Stimulated activated CD8-positive, alpha-beta memory T cell treated with anti-CD3 and anti-CD28 coated beads, Interleukin-12 subunit alpha, Interleukin-12 subunit beta, amount 100 ng/mL, for 24 hours (primary cell): ENCODE measurements at regions not wholly inside any gene's neighbourhood (a gene's known extent, or its start where the extent isn't known, plus 50 kb on each side); places are given as distances from the start of the nearest gene placed in this dataset.
"Not testable (repeated sequence)": the region's sequence is repeated elsewhere in the genome, so short reads cannot be mapped to it uniquely, and the experiment has no call there.

Source experiments
- DNase-seq: peaks from one replicate; pipeline ENCODE4 v3.0.0-alpha.2; 2020; ENCODE audit errors: extremely low read depth

GRCh38 chr2:120531863-120532600 lies 186.1 kb downstream of the INHBB start:
- no peak for DNase-seq

- DNase-seq, result no peak
Observed at GRCh38 chr2:120533625-120534024, 187.7 kb downstream of the INHBB start.

DNA sequence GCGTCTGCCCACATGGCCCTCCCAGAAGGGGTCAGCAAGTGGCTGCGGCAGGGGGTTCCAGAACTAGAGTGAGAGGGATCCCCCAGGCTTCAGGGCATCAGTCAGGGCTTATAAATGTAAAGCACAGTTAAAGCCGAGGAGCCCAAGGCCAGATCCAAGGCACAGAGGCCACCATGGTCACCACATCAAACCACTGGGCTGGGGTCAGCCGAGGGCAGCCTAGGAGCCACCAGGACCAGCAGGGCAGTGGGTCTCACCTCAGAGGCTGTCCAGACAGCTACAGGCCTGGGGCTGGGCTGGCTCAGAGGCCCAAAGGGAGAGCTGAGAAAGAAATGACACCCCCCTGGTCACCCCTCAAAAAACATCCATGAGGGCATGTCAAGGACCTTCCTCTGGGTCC lies 188.5 kb downstream of the INHBB start:
- no peak for DNase-seq

DNA sequence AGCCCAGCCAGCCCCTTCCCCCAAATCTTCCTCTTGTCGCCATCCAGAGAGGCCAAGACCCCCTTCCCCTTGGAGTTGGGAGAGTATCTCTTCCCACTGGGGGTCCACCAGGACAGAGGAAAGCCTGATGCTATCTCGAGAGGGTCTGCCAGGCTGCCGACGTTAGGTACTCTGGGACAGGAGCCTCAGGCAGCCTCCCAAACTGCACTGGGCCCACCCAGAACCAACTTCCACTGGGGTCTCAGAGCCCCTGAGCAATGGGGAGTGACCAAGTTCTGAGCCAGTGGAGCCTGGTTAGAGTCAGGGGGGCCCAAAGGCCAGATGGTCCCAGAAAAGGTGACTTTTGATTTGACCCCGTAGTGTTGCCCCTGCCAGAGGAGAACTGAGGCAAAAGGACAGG lies 189.1 kb downstream of the INHBB start:
- DNase-seq, result no peak

GRCh38 chr2:120536141-120536540 lies 190.2 kb downstream of the INHBB start:
- DNase-seq, result no peak

- no peak for DNase-seq
Observed at GRCh38 chr2:120538691-120539423, 192.9 kb downstream of the INHBB start.

DNA sequence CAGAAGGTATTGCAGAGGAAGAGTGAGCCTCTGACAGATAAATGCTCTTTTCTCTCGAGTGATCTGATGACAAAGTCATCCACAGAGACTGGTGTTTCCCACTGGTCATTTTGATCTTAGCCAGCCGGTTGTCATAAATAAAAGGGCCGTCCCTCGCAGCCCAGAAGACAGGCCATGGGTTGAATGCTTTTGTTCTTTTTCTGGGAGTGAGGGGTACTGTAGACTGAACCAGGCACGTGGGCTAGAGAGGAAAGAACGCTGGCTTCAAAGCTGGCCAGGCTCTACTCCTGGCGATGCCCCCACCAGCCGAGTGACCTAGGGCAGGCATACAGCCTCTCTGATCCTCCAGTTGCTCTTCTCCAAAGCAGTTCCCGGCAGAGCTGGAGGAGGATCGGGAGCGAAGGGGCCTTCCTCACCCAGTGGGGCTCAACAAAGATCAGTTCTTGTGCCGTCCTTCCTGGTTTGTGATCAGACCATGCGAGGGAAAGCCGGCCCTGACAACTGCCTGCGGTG lies 193.5 kb downstream of the INHBB start:
- DNase-seq, result no peak

GRCh38 chr2:120539937-120540718 lies 194.2 kb downstream of the INHBB start:
- DNase-seq, result no peak

DNA sequence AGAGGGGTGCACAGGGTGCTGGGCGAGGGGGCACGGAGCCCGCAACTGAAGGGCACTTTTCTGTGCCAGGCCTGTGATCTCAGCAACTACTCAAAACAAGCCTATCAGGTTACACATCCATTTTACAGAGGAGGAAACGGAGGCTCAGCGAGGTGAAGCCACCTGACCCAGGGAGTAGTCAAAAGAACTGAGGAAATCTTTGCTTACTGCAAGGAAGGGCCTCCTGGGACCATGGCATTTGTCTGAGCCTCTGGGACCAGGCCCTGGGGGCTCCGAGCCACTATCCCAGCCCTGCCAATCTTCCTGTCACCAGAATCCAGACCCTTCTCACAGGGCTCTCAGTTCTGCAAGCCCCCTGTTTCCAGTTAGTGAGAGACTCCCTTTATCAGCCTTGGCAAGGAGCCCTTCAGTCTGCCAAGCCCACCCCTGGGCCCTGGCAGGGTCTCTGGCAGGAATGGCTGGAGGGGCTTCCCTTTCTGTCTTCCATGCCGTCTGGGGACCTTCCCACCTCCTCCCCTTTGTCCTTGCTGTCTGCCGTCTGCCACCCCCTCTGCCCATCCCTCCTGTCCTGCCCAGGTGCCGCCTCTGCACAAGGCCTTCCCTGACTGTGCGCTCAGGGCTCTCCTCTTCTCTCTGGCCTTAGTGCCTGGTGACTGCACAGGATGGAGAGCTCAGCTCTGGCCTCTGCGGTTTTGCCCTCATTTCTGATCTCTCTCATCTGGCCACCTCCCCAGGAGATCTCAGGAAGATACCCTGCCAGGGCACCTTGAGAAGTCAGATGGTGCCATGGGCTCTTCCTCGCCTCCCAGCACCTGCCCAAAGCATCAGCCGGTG lies 194.7 kb upstream of the GLI2 start:
- DNase-seq, result no peak

GRCh38 chr2:120541553-120541932 lies 194.1 kb upstream of the GLI2 start:
- DNase-seq, result no peak

GRCh38 chr2:120541972-120542670 lies 193.5 kb upstream of the GLI2 start:
- DNase-seq, result no peak

GRCh38 chr2:120542911-120543527 lies 192.6 kb upstream of the GLI2 start:
- no peak for DNase-seq

DNA sequence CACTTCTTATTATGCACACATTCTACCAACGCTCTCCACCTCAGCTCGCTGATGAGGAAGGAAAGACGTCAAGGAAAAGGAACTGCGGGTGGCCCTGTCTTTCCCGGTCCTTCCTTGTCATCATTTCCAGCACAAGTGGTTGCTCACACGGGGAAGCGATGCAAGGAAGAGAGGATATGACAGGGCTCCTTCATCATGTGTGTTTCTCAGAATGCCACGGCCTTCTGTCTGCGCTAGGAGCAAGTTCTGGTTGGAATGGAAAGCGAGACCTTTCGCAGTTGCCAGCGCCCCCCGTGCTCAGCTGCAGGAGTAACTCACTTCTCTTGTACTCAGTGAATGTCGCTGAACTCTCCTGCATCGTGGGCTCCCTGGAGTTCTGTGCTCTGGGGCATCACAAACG lies 191.8 kb upstream of the GLI2 start:
- no peak for DNase-seq

DNA sequence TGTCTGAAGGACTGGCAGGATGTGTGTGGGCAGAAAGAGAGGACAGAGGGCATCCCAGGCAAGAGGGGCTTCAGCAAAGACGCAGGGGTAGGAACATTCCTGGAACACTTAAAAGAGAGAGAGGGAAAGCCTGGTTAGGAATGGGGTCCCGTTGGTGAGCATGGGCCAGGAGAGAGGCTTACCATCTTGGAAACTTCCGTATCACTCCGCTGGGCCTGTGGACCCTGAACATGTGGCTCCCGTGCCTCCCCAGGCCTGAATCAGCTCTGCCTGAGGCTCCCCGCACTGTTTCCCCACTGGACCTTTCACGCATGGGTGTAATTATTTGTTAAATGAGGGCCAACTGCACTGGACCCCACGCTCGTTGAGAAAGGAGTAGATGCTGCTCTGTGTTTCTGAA lies 191.1 kb upstream of the GLI2 start:
- no peak for DNase-seq

GRCh38 chr2:120545007-120545406 lies 190.7 kb upstream of the GLI2 start:
- not testable (repeated sequence) for DNase-seq

- no peak for DNase-seq
Observed at GRCh38 chr2:120545521-120546047, 190.1 kb upstream of the GLI2 start.

- DNase-seq, result no peak
Observed at GRCh38 chr2:120546048-120546864, 189.4 kb upstream of the GLI2 start.

DNA sequence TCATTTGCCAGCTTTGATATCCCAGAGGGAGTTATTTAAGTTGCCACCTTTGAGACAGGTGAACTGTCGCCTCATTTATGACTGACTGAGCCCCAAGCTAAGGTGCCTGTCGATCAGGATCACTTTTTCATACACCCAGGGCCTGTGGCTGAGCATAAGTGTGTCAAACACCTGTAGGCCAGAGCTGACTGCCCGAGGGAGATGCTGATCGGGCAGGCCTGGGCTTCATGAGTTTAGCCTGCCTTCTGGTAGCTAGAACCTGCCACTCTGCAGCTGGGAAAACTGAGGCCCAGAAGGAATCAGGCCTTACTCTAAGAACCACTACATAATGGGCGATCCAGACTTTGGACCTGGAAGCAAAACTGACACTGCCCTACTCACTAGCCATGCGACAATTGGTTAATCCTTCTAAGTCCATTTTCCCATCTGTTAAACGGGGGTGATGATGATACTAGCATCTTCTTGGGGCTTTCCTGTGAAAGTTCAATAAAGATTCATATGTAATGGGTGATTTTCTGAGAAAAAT lies 188.7 kb upstream of the GLI2 start:
- DNase-seq, result no peak

DNA sequence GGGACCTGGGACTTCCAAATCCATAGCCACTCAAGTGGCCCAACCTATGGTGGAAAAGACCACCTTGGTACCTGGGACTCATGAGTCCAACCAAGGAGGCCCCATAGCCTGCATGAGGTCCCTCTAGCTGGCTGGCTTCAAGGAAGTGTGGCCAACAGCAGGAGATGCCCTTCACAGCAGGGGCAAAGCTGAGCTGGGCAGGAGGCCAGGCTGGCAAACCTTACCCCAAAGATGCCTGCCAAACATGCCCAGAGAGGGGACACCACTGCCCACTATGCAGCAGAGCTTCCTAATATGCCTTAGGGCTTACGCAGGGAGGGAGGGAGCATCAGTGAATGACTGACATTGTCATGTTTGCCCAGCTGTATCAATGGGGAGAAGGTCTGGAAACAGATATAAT lies 188.0 kb upstream of the GLI2 start:
- no peak for DNase-seq
